ENCODE measurements at regions not wholly inside any gene's neighbourhood (a gene's known extent, or its start where the extent isn't known, plus 50 kb on each side); places are given as distances from the start of the nearest gene placed in this dataset.

DNA sequence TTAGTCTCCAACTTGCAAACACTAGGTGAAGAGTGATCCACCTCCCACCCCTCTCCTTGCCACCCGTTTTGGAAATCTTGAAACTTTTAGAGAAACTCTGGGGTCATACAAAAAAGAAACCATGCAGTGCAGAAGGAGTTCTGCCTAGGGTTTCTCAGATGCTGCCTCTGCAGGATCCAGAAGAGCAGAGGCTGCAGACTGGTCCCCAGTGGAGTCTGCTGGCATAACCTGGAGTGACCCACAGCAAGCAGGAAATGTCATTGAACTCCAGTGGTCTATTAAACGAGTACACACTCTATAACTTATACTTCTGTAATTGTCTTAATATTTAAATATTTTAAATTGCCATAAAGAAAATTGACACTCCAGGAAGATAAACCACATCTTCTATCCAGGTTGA is 280.7 kb upstream of the NT5E start:
- H2BK15ac ChIP-seq (ENCODE audit: low read depth, low read length): no peak overlapping the region
- no peak overlapping the region for H3K18ac ChIP-seq (ENCODE audit: low read depth, low read length)
- ChIA-PET CTCF (no interaction called here), POLR2A (ENCODE audit: unreplicated experiment) (no interaction called here)
- H3K79me1 ChIP-seq (ENCODE audit: low read depth in 1 of 2, low read length in 2 of 2): no peaks in the 10 kb centered on the region
- H2AK5ac ChIP-seq (ENCODE audit: low read depth, low read length): no peak overlapping the region
- no peaks in the 10 kb centered on the region for H3K9me1 ChIP-seq (ENCODE audit: insufficient read depth, low read length)
- H2BK20ac ChIP-seq (ENCODE audit: low read depth, low read length): no peak overlapping the region
- no peak overlapping the region for H3K23ac ChIP-seq (ENCODE audit: low read depth, low read length)
- H2AFZ ChIP-seq (replicated peaks; ENCODE audit: low read length, poor library complexity): no peak overlapping the region
- H4K5ac ChIP-seq (ENCODE audit: low read depth, low read length): no peak overlapping the region
- intact Hi-C loops (cut with micrococcal nuclease) (no loop called here), dilution Hi-C loops (cut with HindIII; ENCODE audit: low sequenced_read_pairs, unreplicated experiment) (no loop called here), in situ Hi-C loops (cut with MboI; ENCODE audit: low sequenced_read_pairs) (no loop called here)
- no peak overlapping the region for H2AK9ac ChIP-seq (replicated peaks; ENCODE audit: low read depth, low read length, poor library complexity)
- no peak overlapping the region for H3K56ac ChIP-seq (ENCODE audit: extremely low read depth, insufficient read depth, low read length)
- no peak for TF ChIP-seq RCOR1 (IDR thresholded peaks at IDR 0.05; ENCODE audit: insufficient replicate concordance, low read length)
- TF ChIP-seq MAFK (IDR thresholded peaks at IDR 0.05; ENCODE audit: low read depth, low read length): no peak
- TF ChIP-seq CEBPB (IDR thresholded peaks at IDR 0.05; ENCODE audit: low read depth, low read length): no peak
- TF ChIP-seq POLR2A (IDR thresholded peaks at IDR 0.05; ENCODE audit: low read depth, low read length): no peak
- no peak for TF ChIP-seq RFX5 (IDR thresholded peaks at IDR 0.05; ENCODE audit: low read depth, low read length)
- no peaks in the 10 kb centered on the region for H3K27me3 ChIP-seq (ENCODE audit: control insufficient read depth, insufficient read depth, low read length)
- no peak overlapping the region for H3K27ac ChIP-seq (ENCODE audit: insufficient read depth, low read length)
- no peaks in the 10 kb centered on the region for H3K9me3 ChIP-seq (ENCODE audit: control insufficient read depth, insufficient read depth, low read length)
- no peak overlapping the region for H2BK120ac ChIP-seq (ENCODE audit: low read depth, low read length)
- H4K20me1 ChIP-seq (ENCODE audit: insufficient read depth, low read length): no peaks in the 10 kb centered on the region
- no CpG with 5 or more reads among the region's 2 CpGs for WGBS, 2 experiments (ENCODE audit: extremely low coverage in 2 of 2, insufficient read length in 1 of 2)
- H2BK5ac ChIP-seq (ENCODE audit: low read depth, low read length, poor library complexity, severe bottlenecking): no peak overlapping the region
- no TSS peak for BruUV-seq (replicated peaks)
- no peaks in the 10 kb centered on the region for H3K36me3 ChIP-seq (ENCODE audit: control insufficient read depth, insufficient read depth, low read length)
- H3K4ac ChIP-seq (ENCODE audit: low read depth, low read length): no peak overlapping the region
- no peak overlapping the region for H3K4me3 ChIP-seq (ENCODE audit: insufficient read depth, low read depth, low read length)
- H3K9ac ChIP-seq (ENCODE audit: low read depth, low read length): no peak overlapping the region
- DNase-seq (no peak), ATAC-seq (ENCODE audit: low read depth) (no peak)
- no peak overlapping the region for H3K14ac ChIP-seq (replicated peaks; ENCODE audit: low read depth, low read length)
- H3K4me2 ChIP-seq (ENCODE audit: low read depth, low read length): no peak overlapping the region
- H4K91ac ChIP-seq (ENCODE audit: insufficient read depth, low read depth, low read length): no peak overlapping the region
- no peak overlapping the region for H4K8ac ChIP-seq (ENCODE audit: low read depth in 2 of 2, low read length in 2 of 2)
- H3K4me1 ChIP-seq (ENCODE audit: control insufficient read depth, insufficient read depth, low read length): no peaks in the 10 kb centered on the region

All from IMR-90 (cell line).